Middle frontal gyrus (tissue), 1 donor: ENCODE measurements at regions not wholly inside any gene's neighbourhood (a gene's known extent, or its start where the extent isn't known, plus 50 kb on each side); places are given as distances from the start of the nearest gene placed in this dataset.

Experiments used
- DNase-seq: peaks from one replicate; pipeline ENCODE4 v3.0.0-alpha.2; 2015; ENCODE audit warnings: low spot score; ENCODE audit errors: extremely low spot score

GRCh38 chr11:32200136-32200847 lies 109.4 kb downstream of the RCN1 start:
- DNase-seq: no peak

GRCh38 chr11:32204751-32205150 lies 113.9 kb downstream of the RCN1 start:
- no peak for DNase-seq

DNA sequence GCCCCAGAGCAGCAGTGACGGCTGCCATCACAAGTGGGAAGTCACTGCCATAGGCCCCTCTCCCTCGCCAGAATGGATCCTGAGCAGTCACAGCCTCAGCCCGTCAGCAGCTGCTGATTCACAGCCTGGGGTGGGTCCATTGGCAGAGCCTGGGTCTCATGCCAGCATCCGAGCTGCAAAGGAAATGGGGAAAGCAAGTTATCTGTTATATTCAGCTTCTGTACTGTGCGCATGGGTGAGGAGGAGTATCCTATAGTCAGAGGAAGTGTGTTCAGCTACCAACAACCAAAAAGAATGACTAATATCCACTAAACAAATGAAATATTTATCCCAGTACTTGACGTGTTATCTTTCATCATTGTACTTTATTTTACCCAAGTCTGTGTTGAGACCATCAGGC lies 119.7 kb downstream of the RCN1 start:
- no peak for DNase-seq

DNA sequence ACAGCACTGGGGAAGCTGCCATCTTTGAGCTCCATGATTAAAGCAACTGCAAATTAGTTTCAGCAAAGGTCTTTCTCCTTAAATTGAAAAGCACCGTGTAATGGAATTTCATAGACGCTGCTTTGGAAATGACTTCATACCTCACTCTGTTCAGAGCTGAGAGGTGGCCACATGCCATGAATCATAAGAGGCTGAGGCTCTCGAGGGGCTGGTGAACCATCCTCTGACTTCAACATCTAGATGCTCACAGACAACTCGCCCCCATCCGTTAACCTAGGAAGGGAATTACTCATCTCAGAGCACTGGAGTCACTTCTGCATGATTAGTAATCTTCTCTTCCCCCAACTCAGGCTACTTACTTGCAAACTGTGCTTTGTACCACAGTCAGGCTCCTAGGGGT lies 122.3 kb downstream of the RCN1 start:
- DNase-seq: no peak

GRCh38 chr11:32215157-32215556 lies 124.3 kb downstream of the RCN1 start:
- DNase-seq: no peak

DNA sequence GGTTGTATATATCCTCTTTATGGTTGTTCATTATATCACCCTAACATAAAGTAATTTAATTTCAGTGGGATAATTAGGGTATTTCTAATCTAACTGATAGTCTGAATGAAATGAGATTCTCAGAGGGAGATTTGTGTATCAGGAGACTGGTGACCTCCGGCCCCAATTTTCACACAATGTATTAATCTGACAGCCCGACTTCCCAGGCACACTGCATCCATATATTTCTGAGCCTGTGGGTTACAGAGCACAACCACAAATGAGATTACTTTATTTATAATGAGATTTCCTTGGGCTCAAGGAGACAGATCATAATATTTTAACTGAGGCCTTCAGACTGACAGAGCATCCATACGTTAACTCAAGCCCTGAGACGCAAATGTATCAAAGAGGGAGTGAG lies 125.9 kb downstream of the RCN1 start:
- DNase-seq: no peak

DNA sequence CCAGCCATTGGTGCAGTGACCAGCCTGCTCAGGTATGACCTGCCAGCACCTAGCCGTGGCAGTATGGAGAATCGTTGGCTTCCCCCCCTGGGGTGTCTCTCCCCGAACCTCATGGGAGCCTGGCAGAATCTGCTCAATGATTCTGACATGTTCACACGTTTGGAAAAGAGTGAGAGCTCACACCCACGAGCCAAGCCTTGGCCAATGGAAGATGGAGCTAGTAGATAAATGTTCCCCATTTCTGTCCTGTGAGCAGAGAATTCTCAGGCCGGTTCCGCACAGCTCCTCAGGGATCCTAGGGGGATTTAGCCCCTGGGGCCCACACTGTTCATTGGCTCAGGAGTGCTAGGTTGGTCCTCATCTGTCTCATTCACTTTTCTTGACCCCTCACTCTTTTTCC lies 128.4 kb downstream of the RCN1 start:
- DNase-seq: no peak

DNA sequence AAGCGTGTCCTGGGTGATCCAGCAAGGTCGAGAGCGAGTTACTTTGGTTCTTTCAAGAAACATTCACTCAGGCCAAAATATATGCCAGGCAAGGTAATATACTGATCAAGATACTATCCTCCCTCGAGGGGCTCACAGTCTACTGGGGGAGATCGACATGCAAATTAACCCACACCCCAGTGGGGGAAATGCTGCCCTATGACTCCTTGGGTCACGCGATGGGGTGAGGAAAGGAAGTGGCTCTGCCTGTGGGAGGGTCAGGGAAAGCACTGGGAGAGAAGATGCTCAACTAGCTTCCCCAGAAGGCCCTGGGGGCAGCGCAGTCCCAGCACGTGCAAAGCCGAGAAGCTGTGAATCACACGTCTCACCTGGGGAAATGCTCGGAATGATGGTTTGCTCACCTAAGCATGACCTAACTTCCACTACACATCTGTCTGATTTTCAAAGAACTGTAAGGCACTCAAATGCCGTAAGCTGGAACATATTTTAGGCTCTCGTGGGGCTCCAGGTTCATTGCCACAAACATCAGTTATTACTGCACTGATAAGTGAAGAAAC lies 130.7 kb downstream of the RCN1 start:
- DNase-seq: no peak

- no peak for DNase-seq
These were observed 133.7 kb downstream of the RCN1 start for GRCh38 chr11:32224580-32224979.

- DNase-seq: no peak
These were observed 134.9 kb downstream of the RCN1 start for GRCh38 chr11:32225571-32226285.

DNA sequence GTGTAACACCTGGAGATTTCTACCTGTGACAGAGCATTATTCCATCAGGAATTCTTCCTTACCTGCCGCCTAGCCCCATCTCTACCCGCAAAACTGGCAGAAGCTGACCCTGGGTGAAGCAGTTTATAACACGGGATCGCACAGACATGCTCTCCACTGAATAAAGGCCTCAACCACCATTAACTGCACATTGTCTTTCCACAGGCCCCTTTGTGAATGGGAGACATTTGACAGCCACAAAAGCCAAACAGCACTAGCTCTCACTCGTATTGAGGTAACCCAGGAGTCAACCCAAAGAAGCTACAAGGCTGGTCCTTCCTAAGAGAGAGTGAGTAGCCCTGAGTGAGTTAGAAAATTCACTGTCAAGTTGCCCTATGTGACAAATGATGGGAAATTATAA lies 135.6 kb downstream of the RCN1 start:
- no peak for DNase-seq

DNA sequence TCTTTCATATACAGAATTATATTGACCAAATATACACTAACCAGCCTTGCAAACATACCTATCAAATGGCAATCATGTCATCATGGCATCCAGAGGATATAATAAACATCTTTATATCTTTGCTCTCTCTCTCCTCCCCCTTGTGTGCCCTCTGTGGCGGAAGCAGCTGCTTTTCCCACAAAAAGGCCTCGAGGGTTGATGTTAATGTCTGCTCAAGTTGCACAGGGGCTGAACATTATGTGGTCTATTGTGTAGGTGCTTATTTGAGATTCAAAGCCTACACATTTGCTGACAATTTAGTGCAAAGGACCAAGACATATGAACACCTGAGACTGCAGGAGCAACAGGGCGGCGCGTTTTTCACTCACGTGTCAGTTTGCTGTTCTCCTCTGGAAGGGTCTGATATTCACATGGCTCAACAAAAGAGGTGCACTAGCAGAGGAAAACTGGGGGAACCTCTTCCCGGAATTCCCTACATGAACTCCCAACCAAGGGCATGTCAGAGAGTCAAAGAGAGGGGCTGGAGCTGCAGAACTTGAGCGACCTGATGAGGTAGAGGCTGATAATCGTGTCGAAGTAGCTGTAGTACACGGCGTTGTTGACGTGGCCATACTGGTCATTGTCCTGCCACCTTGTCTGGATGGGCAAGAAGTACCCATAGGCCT lies 138.8 kb downstream of the RCN1 start:
- no peak for DNase-seq

DNA sequence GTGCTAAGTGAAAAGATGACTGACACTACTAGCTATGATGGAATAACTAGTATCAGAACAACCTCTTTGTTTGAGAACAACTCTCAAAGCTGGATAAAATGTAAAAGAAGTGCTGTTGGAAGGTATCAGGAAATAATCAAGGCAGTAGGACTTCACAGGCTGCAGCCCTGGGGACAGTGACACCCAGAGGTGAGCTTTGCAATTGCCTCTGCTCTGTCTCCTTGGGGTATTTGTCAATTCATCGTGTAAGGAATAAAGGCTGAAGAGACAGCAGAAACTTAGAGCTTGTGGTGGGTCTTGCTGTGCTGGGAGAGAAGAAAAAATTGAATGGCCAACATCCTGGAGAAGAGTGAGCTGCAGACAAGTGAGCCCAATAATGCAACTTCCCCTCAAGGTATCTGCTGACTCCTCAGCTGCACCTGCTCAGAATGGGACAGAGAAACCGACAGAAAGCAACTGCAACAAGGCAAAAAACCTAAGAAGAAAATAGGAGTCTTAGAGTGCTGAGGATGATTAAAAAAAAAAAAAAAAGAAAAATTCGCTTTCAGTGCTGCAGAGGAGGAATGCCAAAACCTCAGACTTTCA lies 141.1 kb downstream of the RCN1 start:
- no peak for DNase-seq

- DNase-seq: no peak
These were observed 141.6 kb downstream of the RCN1 start for GRCh38 chr11:32232516-32232915.

DNA sequence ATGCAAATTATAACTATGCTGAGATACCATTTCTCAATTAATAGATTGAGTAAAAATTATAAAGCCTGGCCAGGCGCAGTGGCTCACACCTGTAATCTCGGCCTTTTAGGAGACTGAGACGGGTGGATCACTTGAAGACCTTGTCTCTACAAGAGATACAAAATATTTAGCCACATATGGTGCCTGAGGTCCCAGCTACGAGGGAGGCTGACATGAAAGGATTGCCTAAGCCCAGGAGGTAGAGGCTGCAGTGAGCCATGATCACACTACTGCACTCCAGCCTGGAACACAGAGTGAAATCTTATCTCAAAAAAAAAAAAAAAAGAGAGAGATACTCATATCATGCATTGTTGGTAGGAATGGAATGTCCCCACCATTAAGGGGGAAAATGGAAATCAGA lies 142.4 kb downstream of the RCN1 start:
- DNase-seq: no peak

- no peak for DNase-seq
These were observed 143.1 kb downstream of the RCN1 start for GRCh38 chr11:32233928-32234327.

DNA sequence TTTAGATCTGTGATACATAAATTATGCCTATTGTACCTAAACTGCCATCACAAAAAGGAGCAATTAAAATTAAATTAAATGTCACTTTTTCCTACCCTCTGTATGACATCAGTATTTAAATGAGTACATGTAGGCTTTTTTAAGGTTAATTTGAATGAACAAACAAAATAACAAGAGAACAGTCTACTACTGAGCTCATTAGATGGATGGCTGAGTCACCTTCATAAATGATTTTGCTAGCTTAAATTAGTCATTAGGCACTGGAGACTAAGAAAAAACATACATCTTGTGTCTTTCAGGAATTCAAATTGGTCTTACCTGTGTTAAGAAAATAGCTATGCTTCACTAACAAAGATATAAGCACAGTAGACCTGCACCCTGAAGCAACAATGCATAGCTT lies 153.6 kb downstream of the RCN1 start:
- no peak for DNase-seq

DNA sequence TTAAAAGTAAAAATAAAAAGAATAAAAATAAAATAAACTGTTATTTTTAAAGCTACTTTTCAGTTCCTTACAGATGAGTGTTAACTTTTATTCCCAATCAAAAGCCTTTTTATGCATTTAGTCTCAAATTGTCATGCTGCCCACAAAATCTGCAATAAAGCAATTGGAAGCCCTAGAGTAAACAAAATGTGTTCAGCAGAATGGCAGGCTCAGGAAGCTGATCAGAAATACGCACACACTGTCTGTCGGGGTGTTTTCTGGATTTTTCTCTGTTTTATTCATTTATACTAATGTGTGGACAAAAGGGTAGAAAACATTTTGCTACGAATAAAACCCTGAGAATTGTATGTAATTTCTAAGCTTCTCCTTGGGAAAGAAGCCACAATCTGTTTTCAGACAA lies 162.8 kb downstream of the RCN1 start:
- DNase-seq: no peak

DNA sequence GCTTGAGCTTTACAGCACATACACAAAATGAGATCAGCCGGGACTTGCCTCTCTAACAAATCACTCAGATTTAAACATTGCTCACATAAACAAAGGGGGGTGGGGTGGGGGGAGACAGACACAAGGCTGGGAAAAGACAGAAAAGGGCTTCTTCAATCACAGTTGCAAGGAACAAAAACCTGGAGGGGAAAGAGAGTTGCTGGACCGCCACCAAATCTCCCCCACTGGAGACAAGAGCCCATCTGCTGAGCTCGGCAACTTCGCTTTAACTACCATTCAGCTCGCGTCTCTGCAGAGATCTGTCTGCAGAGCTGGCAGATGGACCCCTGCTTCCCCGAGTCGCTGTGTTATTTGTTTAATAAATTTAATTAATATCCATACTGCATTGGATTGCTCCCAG lies 165.0 kb downstream of the RCN1 start:
- DNase-seq: no peak

DNA sequence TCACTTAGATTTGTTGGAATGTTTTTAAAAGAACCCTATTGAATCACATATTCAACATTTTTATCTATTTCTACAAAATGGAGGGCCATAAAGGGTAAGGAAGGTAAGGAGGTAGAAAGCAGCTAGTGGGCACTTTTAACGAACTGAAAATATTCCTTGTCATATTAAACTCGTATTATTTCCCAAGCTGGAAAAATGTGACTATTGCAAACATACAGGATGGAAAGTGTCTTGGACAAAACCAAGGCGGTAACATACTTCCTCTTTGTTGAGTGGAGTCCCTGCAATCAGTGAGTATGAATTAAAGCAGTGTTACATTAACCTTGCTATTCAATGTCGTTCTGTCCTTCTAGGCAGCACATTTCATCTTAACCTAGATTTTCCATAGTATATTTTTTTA lies 165.6 kb downstream of the RCN1 start:
- DNase-seq: no peak

DNA sequence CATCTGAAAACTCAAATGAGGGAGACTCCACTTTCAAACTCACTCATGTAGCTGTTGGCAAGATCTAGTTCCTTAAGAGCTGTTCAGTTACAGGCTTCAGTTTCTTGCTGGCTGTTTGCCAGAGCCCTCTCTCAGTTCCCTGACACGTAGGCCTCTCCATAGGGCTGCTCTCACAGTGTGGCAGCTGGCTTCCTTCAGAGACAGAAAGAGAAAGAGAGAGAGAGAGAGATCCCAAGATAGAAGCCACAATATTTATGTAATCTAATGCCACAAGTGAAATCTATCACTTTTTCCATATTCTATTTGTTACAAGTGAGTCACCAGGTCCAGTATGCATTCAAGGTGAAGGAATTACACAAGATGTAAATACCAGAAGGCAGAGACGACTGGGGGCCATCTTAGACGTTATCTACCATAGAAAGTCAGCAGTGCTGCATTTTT lies 168.8 kb downstream of the RCN1 start:
- no peak for DNase-seq

GRCh38 chr11:32262367-32262766 lies 171.5 kb downstream of the RCN1 start:
- no peak for DNase-seq
